Liver (tissue), 3 donors: ENCODE measurements at regions not wholly inside any gene's neighbourhood (a gene's known extent, or its start where the extent isn't known, plus 50 kb on each side); places are given as distances from the start of the nearest gene placed in this dataset.

ENCODE experiments used
- ATF3 ChIP-seq: IDR thresholded peaks from 2 replicates; pipeline ENCODE4 v1.6.1; 2016; ENCODE audit warnings: antibody characterized with exemption
- CTCF ChIP-seq: fragments of 150-350 bp; IDR thresholded peaks from 2 replicates; pipeline ENCODE4 v1.5.1; 2017; ENCODE audit warnings: improper control_type of control experiment, low read depth, low read length; ENCODE audit not compliant: missing input control
- EGR1 ChIP-seq, 2 donors: IDR thresholded peaks; 2 replicates each; pipeline ENCODE4 v1.6.1; 2016 to 2018; ENCODE audit warnings: antibody characterized with exemption in 2 of 2, low read depth in 2 of 2
- FOXA1 ChIP-seq: IDR thresholded peaks from 2 replicates; pipeline ENCODE4 v1.6.1; 2016; ENCODE audit warnings: antibody characterized with exemption
- FOXA2 ChIP-seq: IDR thresholded peaks from 2 replicates; pipeline ENCODE4 v1.6.1; 2016; ENCODE audit warnings: antibody characterized with exemption
- HNF4A ChIP-seq, 2 donors: conservative IDR thresholded peaks; 2 replicates each; pipeline ENCODE4 v1.6.1; 2016; ENCODE audit warnings: antibody characterized with exemption in 2 of 2, mild to moderate bottlenecking in 2 of 2
- JUND ChIP-seq, 2 donors: IDR thresholded peaks; 2 replicates each; pipeline ENCODE4 v1.6.1; 2016; ENCODE audit warnings: antibody characterized with exemption in 2 of 2
- NR2F2 ChIP-seq: IDR thresholded peaks from 2 replicates; pipeline ENCODE4 v1.6.1; 2016; ENCODE audit warnings: antibody characterized with exemption
- RAD21 ChIP-seq, 2 donors: IDR thresholded peaks; 2 replicates each; pipeline ENCODE4 v1.6.1; 2016; ENCODE audit warnings: antibody characterized with exemption in 2 of 2, mild to moderate bottlenecking in 2 of 2
- REST ChIP-seq: IDR thresholded peaks from 2 replicates; pipeline ENCODE4 v1.6.1; 2016; ENCODE audit warnings: antibody characterized with exemption, mild to moderate bottlenecking
- RXRA ChIP-seq, 2 donors: IDR thresholded peaks; 2 replicates each; pipeline ENCODE4 v1.6.1; 2017 to 2018; ENCODE audit warnings: antibody characterized with exemption in 2 of 2, mild to moderate bottlenecking in 1 of 2
- SP1 ChIP-seq: IDR thresholded peaks from 2 replicates; pipeline ENCODE4 v1.6.1; 2018; ENCODE audit warnings: antibody characterized with exemption, mild to moderate bottlenecking
- TAF1 ChIP-seq: conservative IDR thresholded peaks from 2 replicates; pipeline ENCODE4 v1.6.1; 2016; ENCODE audit warnings: antibody characterized with exemption, mild to moderate bottlenecking
- YY1 ChIP-seq: IDR thresholded peaks from 2 replicates; pipeline ENCODE4 v1.6.1; 2016; ENCODE audit warnings: antibody characterized with exemption, mild to moderate bottlenecking
- donor health status: healthy.
- donor health status: healthy.

GRCh38 chr3:3553236-3553635 lies 246.0 kb upstream of the LRRN1 start:
- TF ChIP-seq ATF3 (no peak), CTCF (no peak), FOXA2 (no peak), NR2F2 (no peak), EGR1 (IDR thresholded peaks at IDR 0.05; ENCODE audit: low read depth in 2 of 2) (no peak), JUND (IDR thresholded peaks at IDR 0.05) (no peak), TAF1 (no peak), FOXA1 (no peak), SP1 (no peak), RAD21 (IDR thresholded peaks at IDR 0.05) (no peak), REST (no peak), HNF4A (conservative IDR thresholded peaks at IDR 0.05) (no peak), YY1 (no peak), RXRA (IDR thresholded peaks at IDR 0.05) (no peak)
